ENCODE measurements at regions not wholly inside any gene's neighbourhood (a gene's known extent, or its start where the extent isn't known, plus 50 kb on each side); places are given as distances from the start of the nearest gene placed in this dataset.

GRCh38 chr7:142602756-142603155, 146.5 kb upstream of the PRSS1 start:
- H3K4me2 ChIP-seq = no peak overlapping the region

More at GRCh38 chr7:142602756-142603155, 146.5 kb upstream of the PRSS1 start:
- H2AFZ ChIP-seq = no peak overlapping the region
- H3K27ac ChIP-seq (ENCODE audit: low read depth) = no peak overlapping the region
- no peak for DNase-seq (ENCODE audit: low spot score)
- H3K4me3 Mint-ChIP-seq = no peak overlapping the region
- ATAC-seq = no peak
- no peaks in the 10 kb centered on the region for H3K9me2 ChIP-seq (ENCODE audit: insufficient read depth)
- H3K4me1 Mint-ChIP-seq = no peaks in the 10 kb centered on the region
- H3K27me3 Mint-ChIP-seq (ENCODE audit: insufficient read depth, low read depth, poor library complexity) = peaks cover 2% of the 10 kb centered on the region
- H3K27ac Mint-ChIP-seq = no peak overlapping the region
- H3K27me3 ChIP-seq (ENCODE audit: insufficient read depth) = no peaks in the 10 kb centered on the region
- no peaks in the 10 kb centered on the region; the same call in 2 of the 3 replicates for H3K9me3 Mint-ChIP-seq
- H3K4me1 ChIP-seq (ENCODE audit: insufficient read depth) = no peaks in the 10 kb centered on the region
- H3K4me3 ChIP-seq = no peak overlapping the region
- no peaks in the 10 kb centered on the region for H3K79me2 ChIP-seq (replicated peaks; ENCODE audit: insufficient read depth)
- no peaks in the 10 kb centered on the region for H4K20me1 ChIP-seq (replicated peaks; ENCODE audit: insufficient read depth)
- no peaks in the 10 kb centered on the region for H3K36me3 ChIP-seq (ENCODE audit: insufficient read depth)
- H3F3A ChIP-seq (replicated peaks; ENCODE audit: low read depth) = no peaks in the 10 kb centered on the region
- TF ChIP-seq ZNF331 (CRISPR knock-in tag; IDR thresholded peaks at IDR 0.05; ENCODE audit: low read depth) = no peak
- no peak for TF ChIP-seq ETS1 (IDR thresholded peaks at IDR 0.05)
- TF ChIP-seq EZH2phosphoT487 (IDR thresholded peaks at IDR 0.05; ENCODE audit: unreplicated experiment) = no peak
- TF ChIP-seq NANOG (IDR thresholded peaks at IDR 0.05; ENCODE audit: borderline replicate concordance) = no peak
- TF ChIP-seq ZNF462 (CRISPR knock-in tag; IDR thresholded peaks at IDR 0.05) = no peak
- no peak for TF ChIP-seq CTCF (conservative IDR thresholded peaks at IDR 0.05; ENCODE audit: low read depth in 2 of 2)
- no peak for TF ChIP-seq EZH2 (IDR thresholded peaks at IDR 0.05; ENCODE audit: low read depth, unreplicated experiment)
- no peak for TF ChIP-seq STAT1 (IDR thresholded peaks at IDR 0.05; ENCODE audit: unreplicated experiment)
- TF ChIP-seq ZNF114 (CRISPR knock-in tag; IDR thresholded peaks at IDR 0.05) = no peak
- no peak for TF ChIP-seq POLR2AphosphoS5 (IDR thresholded peaks at IDR 0.05; ENCODE audit: low read depth)
- no peak for TF ChIP-seq REST (IDR thresholded peaks at IDR 0.05; ENCODE audit: unreplicated experiment)
- no peak for TF ChIP-seq CREB1 (CRISPR knock-in tag; IDR thresholded peaks at IDR 0.05; ENCODE audit: low read depth)
- TF ChIP-seq JUNB (IDR thresholded peaks at IDR 0.05; ENCODE audit: unreplicated experiment) = no peak
- H3K36me3 Mint-ChIP-seq (ENCODE audit: low read depth) = no peaks in the 10 kb centered on the region

All from GM23338 (cell line).